BLaER1 treated with 17β-estradiol and CSF1 and Interleukin-3, amounts not matched to agents 10 nM and 100 nM (cell line): ENCODE measurements at regions not wholly inside any gene's neighbourhood (a gene's known extent, or its start where the extent isn't known, plus 50 kb on each side); places are given as distances from the start of the nearest gene placed in this dataset.
A peak's percentile ranks its signal among the peaks of the same experiment; 100 is the strongest.
"Not testable (repeated sequence)": the region's sequence is repeated elsewhere in the genome, so short reads cannot be mapped to it uniquely, and the experiment has no call there.

Source experiments
- H3K27ac ChIP-seq, 11 experiments: shearing (Covaris generic); formaldehyde crosslinking; 2 replicates each; pipeline ENCODE4 v1.8.1; 2022
- H3K27me3 ChIP-seq, 11 experiments: shearing (Covaris generic); formaldehyde crosslinking; 2 replicates each; pipeline ENCODE4 v1.8.1; 2022
- H3K36me3 ChIP-seq, 11 experiments: shearing (Covaris generic); formaldehyde crosslinking; 2 replicates each; pipeline ENCODE4 v1.8.1; 2022
- H3K4me1 ChIP-seq, 10 experiments: shearing (Covaris generic); formaldehyde crosslinking; 2 replicates each; pipeline ENCODE4 v1.8.1; 2022
- H3K4me2 ChIP-seq, 11 experiments: shearing (Covaris generic); formaldehyde crosslinking; 2 replicates each; pipeline ENCODE4 v1.8.1; 2022
- H3K4me3 ChIP-seq, 10 experiments: shearing (Covaris generic); formaldehyde crosslinking; 2 replicates each; pipeline ENCODE4 v1.8.1; 2022
- H3K9ac ChIP-seq, 11 experiments: shearing (Covaris generic); formaldehyde crosslinking; 2 replicates each; pipeline ENCODE4 v1.8.1; 2022
- H3K9me3 ChIP-seq, 11 experiments: shearing (Covaris generic); formaldehyde crosslinking; replicated peaks in 1 of 11; 2 replicates each; pipeline ENCODE4 v1.8.1; 2022
- H4K20me1 ChIP-seq, 11 experiments: shearing (Covaris generic); formaldehyde crosslinking; 2 replicates each; pipeline ENCODE4 v1.8.1; 2022
- Cebpa-rat ChIP-seq, 11 experiments: shearing (Covaris generic); IDR thresholded peaks; 2 replicates each; pipeline ENCODE4 v1.8.1; 2022

- H3K4me2 ChIP-seq: peak overlapping the region; percentile 63 to 91 (median 74)
- peaks cover 30 to 46% (median 36%) of the 10 kb centered on the region in 10 experiments for H3K4me1 ChIP-seq
- peak overlapping the region in 1 of 10 experiments; percentile 21; a peak in 1 of 20 replicates for H3K4me3 ChIP-seq
- 0 out of 22 replicates have a peak, but pooled peaks cover 0 to 9% (median 0%) of the 10 kb centered on the region in 11 experiments for H4K20me1 ChIP-seq
- peak overlapping the region in 1 of 11 experiments; percentile 5; a peak in 2 of 22 replicates for H3K9ac ChIP-seq
- no peaks in the 10 kb centered on the region for H3K36me3 ChIP-seq
- no peaks in the 10 kb centered on the region for H3K27me3 ChIP-seq
- no peaks in the 10 kb centered on the region for H3K9me3 ChIP-seq
- peak overlapping the region in 5 of 11 experiments; percentile 14 to 52 (median 24); a peak in 8 of 22 replicates for H3K27ac ChIP-seq
- TF ChIP-seq Cebpa-rat (IDR thresholded peaks at IDR 0.05): no peak
These were observed 115.1 kb downstream of the SLC16A1 start for GRCh38 chr1:112840631-112841624.

- Histone ChIP-seq H3K27me3 (no peaks in the 10 kb centered on the region), H3K9me3 (no peaks in the 10 kb centered on the region), H3K4me2 (no peak overlapping the region), H4K20me1 (0 out of 22 replicates have a peak, but pooled peaks cover 0 to 9% (median 0%) of the 10 kb centered on the region in 11 experiments), H3K9ac (no peak overlapping the region), H3K4me3 (no peak overlapping the region), H3K27ac (no peak overlapping the region), H3K36me3 (no peaks in the 10 kb centered on the region), H3K4me1 (peaks cover 15 to 33% (median 18%) of the 10 kb centered on the region in 10 experiments)
- no peak for TF ChIP-seq Cebpa-rat (IDR thresholded peaks at IDR 0.05)
These were observed 119.4 kb downstream of the SLC16A1 start for GRCh38 chr1:112836642-112837041.

DNA sequence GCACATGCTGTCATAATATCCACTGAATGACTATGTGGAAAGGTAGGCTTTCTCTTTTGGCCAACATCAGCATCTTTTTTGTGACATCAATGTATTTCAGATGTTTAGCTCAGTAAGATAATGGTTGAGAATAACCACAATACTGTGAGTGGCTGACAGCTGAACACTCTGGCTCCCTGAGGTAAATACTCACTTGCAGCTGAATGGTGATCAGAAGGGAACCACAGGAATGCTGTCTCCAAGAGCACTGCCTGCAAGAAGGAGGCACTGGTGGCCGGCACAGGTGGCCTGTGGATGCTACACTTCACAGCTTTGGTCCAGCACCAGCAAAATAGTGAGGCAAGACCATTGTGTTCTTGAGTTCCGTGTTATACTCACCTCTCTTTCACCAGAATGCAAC is 118.7 kb upstream of the PPM1J start:
- no peak overlapping the region for H3K27ac ChIP-seq
- H3K4me2 ChIP-seq: no peak overlapping the region
- no peak overlapping the region for H3K4me3 ChIP-seq

GRCh38 chr1:112832259-112832658 is 117.1 kb upstream of the PPM1J start:
- H3K27me3 ChIP-seq, H3K9ac ChIP-seq, H3K4me3 ChIP-seq, H4K20me1 ChIP-seq, H3K27ac ChIP-seq, H3K36me3 ChIP-seq, H3K9me3 ChIP-seq: not testable (repeated sequence)
- H3K4me2 ChIP-seq: 0 out of 22 replicates have a peak overlapping the region, but pooled peaks of 1 of the 11 experiments have one; percentile 23
- H3K4me1 ChIP-seq: peaks cover 0 to 13% (median 0%) of the 10 kb centered on the region in 10 experiments; a peak in 3 of 20 replicates

More for the DNA sequence above, 118.7 kb upstream of the PPM1J start:
- Histone ChIP-seq H4K20me1 (0 out of 22 replicates have a peak, but pooled peaks cover 0 to 9% (median 0%) of the 10 kb centered on the region in 11 experiments), H3K27me3 (no peaks in the 10 kb centered on the region), H3K9ac (no peak overlapping the region), H3K36me3 (no peaks in the 10 kb centered on the region), H3K9me3 (no peaks in the 10 kb centered on the region), H3K4me1 (peaks cover 0 to 13% (median 0%) of the 10 kb centered on the region in 10 experiments; a peak in 3 of 20 replicates)
- TF ChIP-seq Cebpa-rat (IDR thresholded peaks at IDR 0.05): no peak

GRCh38 chr1:112829691-112830090 is 114.6 kb upstream of the PPM1J start:
- not testable (repeated sequence) for H3K36me3 ChIP-seq, H4K20me1 ChIP-seq, H3K9ac ChIP-seq, H3K4me2 ChIP-seq, H3K4me3 ChIP-seq, H3K27ac ChIP-seq, H3K9me3 ChIP-seq, H3K27me3 ChIP-seq
- H3K4me1 ChIP-seq: peaks cover 0 to 13% (median 0%) of the 10 kb centered on the region in 10 experiments; a peak in 3 of 20 replicates

- H3K9me3 ChIP-seq: no peaks in the 10 kb centered on the region
- H3K27me3 ChIP-seq: no peaks in the 10 kb centered on the region
- no peak overlapping the region for H3K9ac ChIP-seq
- no peak overlapping the region for H3K4me3 ChIP-seq
- H4K20me1 ChIP-seq: no peaks in the 10 kb centered on the region
- H3K27ac ChIP-seq: no peak overlapping the region
- H3K4me2 ChIP-seq: no peak overlapping the region
- no peak for TF ChIP-seq Cebpa-rat (IDR thresholded peaks at IDR 0.05)
- H3K4me1 ChIP-seq: peaks cover 0 to 13% (median 0%) of the 10 kb centered on the region in 10 experiments; a peak in 3 of 20 replicates
- H3K36me3 ChIP-seq: no peaks in the 10 kb centered on the region
These were observed 113.6 kb upstream of the PPM1J start for GRCh38 chr1:112828716-112829115.

DNA sequence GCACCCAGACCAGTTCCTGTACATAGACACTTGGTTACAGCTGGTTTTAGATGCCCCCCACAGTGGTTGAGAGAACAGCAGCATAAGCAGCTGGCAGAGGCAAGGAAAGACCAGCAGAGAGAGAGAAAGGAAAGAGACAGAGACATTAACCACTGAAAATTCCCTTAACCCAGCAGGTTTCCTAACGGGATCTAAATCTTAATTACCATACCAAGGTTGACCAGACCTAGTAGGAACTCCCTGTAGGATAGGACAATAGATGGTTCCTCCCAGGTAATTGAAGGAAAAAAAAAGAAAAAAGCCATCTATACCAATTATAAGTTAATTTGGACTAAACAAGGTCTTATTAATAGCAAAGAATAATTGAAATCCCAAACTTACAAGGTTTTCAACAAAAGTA is 112.3 kb upstream of the PPM1J start:
- not testable (repeated sequence) for H3K36me3 ChIP-seq, H3K4me2 ChIP-seq, H3K27me3 ChIP-seq, H3K9ac ChIP-seq, H3K4me3 ChIP-seq, H3K9me3 ChIP-seq, H4K20me1 ChIP-seq, H3K27ac ChIP-seq
- H3K4me1 ChIP-seq: peaks cover 0 to 10% (median 0%) of the 10 kb centered on the region in 10 experiments; a peak in 3 of 20 replicates

DNA sequence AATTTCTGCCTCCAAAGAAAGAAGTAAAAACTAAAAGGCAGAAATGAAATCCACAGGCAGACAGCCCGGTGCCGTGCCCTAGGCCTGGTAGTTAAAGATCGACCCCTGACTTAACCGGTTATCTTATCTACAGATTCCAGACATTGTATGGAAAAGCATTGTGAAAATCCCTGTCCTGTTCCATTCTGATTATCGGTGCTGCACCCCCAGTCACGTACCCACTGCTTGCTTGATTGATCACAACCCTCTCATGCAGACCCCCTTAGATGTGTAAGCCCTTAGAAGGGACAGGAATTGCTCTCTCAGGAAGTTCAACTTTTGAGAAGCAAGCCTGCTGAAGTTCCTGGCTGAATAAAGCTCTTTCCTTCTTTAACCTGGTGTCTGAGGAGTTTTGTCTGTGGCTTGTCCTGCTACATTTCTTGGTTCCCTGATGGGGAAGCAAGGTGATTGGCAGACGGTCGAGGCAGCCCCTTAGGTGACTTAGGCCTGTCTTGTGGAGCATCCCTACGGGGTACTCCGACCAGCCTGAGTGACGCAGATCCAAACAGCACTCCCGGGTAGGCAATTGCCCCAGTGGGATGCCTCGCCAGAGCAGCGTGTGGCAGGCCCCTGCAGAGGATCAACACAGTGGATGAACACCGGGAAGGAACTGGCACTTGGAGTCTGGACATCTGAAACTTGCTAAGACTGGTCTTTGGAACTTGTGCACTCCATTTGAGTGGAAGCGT is 111.2 kb upstream of the PPM1J start:
- H4K20me1 ChIP-seq: no peaks in the 10 kb centered on the region
- H3K9ac ChIP-seq: no peak overlapping the region
- TF ChIP-seq Cebpa-rat (IDR thresholded peaks at IDR 0.05): no peak

DNA sequence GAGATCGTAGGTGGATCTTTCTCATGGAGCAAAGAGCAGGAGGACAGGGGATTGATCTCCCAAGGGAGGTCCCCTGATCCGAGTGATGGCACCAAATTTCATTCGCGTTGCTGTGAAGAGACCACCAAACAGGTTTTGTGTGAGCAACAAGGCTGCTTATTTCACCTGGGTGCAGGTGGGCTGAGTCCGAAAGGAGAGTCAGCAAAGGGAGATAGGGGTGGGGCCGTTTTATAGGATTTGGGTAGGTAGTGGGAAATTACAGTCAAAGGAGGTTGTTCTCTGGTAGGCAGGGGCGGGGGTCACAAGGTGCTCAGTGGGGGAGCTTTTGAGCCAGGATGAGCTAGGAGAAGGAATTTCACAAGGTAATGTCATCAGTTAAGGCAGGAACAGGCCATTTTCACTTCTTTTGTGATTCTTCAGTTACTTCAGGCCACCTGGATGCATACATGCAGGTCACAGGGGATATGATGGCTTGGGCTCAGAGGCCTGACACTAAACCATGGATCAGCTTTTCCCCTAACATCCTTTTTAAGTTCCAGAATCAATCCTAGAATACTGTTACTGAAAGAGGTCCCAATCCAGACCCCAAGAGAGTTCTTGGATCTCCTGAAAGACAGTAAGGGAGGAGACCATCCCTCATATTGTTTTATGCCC is 110.6 kb upstream of the PPM1J start:
- peaks cover 0 to 13% (median 0%) of the 10 kb centered on the region in 10 experiments; a peak in 4 of 20 replicates for H3K4me1 ChIP-seq
- H3K4me3 ChIP-seq, H3K36me3 ChIP-seq, H4K20me1 ChIP-seq, H3K27ac ChIP-seq, H3K4me2 ChIP-seq, H3K9ac ChIP-seq, H3K27me3 ChIP-seq, H3K9me3 ChIP-seq: not testable (repeated sequence)

More for the DNA sequence above, 111.2 kb upstream of the PPM1J start:
- peaks cover 0 to 7% (median 0%) of the 10 kb centered on the region in 10 experiments; a peak in 4 of 20 replicates for H3K4me1 ChIP-seq
- H3K9me3 ChIP-seq: no peaks in the 10 kb centered on the region
- no peaks in the 10 kb centered on the region for H3K27me3 ChIP-seq
- no peak overlapping the region for H3K4me2 ChIP-seq
- H3K36me3 ChIP-seq: no peaks in the 10 kb centered on the region
- no peak overlapping the region for H3K27ac ChIP-seq
- no peak overlapping the region for H3K4me3 ChIP-seq

DNA sequence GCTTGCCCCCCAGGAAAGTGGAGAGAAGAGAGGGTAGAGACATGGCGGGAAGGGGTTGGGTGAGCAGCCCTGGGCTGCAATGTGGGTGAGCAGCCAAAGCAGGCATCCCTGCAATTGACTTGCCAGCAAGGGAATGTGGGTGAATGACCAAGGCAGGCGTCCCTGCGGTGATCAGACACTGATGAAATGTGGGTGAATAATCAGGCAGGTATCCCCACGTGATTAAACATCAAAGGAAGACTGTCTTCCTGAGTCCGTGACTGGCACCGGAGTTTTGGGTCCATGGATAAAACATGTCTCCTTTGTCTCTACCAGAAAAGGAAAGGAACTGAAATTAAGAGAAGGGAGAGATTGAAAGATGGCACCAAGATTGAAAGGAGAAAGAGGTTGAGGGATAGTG is 109.9 kb upstream of the PPM1J start:
- H3K9me3 ChIP-seq, H3K27me3 ChIP-seq, H4K20me1 ChIP-seq, H3K9ac ChIP-seq, H3K27ac ChIP-seq, H3K4me3 ChIP-seq, H3K36me3 ChIP-seq, H3K4me2 ChIP-seq: not testable (repeated sequence)
- H3K4me1 ChIP-seq: peaks cover 0 to 19% (median 0%) of the 10 kb centered on the region in 10 experiments; a peak in 7 of 20 replicates

DNA sequence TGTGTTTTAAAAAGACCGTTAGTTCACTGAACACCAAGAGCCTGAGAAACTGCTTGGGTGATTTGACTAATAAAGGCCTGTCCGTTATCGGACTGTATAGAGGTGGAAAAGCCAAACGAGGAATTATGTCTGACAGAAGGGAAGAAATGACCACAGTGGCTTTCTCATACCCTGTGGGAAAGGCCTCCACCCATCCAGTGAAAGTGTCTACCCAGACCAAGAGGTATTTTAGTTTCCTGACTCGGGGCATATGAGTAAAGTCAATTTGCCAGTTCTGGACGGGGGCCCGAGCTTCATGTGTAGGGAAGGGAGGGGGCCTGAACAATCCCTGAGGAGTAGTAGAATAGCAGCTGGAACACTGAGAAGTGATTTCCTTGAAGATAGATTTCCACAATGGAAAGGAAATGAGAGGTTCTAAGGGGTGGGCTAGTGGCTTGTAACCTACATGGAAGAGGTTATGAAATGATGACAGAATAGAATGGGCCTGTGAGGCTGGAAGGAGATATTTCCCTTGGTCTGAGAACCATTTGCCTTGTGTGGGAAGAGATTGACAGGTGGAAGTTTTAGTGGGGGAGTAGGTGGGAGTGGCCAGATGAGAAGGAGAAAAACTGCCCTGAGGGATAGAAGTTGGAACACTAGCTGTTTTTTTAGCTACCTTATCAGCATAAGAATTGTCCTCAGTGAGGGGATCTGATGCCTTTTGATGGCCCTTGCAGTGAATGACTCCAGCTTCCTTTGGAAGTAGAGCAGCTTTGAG is 106.4 kb upstream of the PPM1J start:
- H3K9me3 ChIP-seq, H3K36me3 ChIP-seq, H4K20me1 ChIP-seq, H3K9ac ChIP-seq, H3K4me3 ChIP-seq, H3K27ac ChIP-seq, H3K27me3 ChIP-seq: not testable (repeated sequence)
- Histone ChIP-seq H3K4me2 (peak overlapping the region in 2 of 11 experiments; percentile 33 to 42; a peak in 4 of 22 replicates), H3K4me1 (peaks cover 7 to 43% (median 14%) of the 10 kb centered on the region in 10 experiments; a peak in 19 of 20 replicates)
